Activated CD8-positive, alpha-beta memory T cell treated with anti-CD3 and anti-CD28 coated beads for 1 hour (primary cell): ENCODE measurements at regions not wholly inside any gene's neighbourhood (a gene's known extent, or its start where the extent isn't known, plus 50 kb on each side); places are given as distances from the start of the nearest gene placed in this dataset.

Experiments
- DNase-seq, 2 donors: peaks; one replicate each; pipeline ENCODE4 v3.0.0-alpha.2; 2020; ENCODE audit warnings: low read depth in 1 of 2; ENCODE audit errors: extremely low read depth in 1 of 2

- DNase-seq = no peak
Measured at GRCh38 chr14:97413966-97414717, 617.0 kb downstream of the VRK1 start.

- no peak for DNase-seq
Measured at GRCh38 chr14:97414718-97415098, 617.5 kb downstream of the VRK1 start.

- DNase-seq = no peak
Measured at GRCh38 chr14:97415907-97416306, 618.7 kb downstream of the VRK1 start.

- no peak for DNase-seq
Measured at GRCh38 chr14:97416550-97416949, 619.4 kb downstream of the VRK1 start.

- no peak for DNase-seq
Measured at GRCh38 chr14:97417331-97417730, 620.1 kb downstream of the VRK1 start.

- DNase-seq = no peak
Measured at GRCh38 chr14:97420211-97420610, 623.0 kb downstream of the VRK1 start.

GRCh38 chr14:97426776-97427175, 629.6 kb downstream of the VRK1 start:
- DNase-seq = no peak

GRCh38 chr14:97428808-97429440, 631.7 kb downstream of the VRK1 start:
- DNase-seq = no peak

- DNase-seq = no peak
Measured at GRCh38 chr14:97432586-97432985, 635.4 kb downstream of the VRK1 start.

GRCh38 chr14:97441740-97442362, 644.7 kb downstream of the VRK1 start:
- DNase-seq = no peak

GRCh38 chr14:97442363-97442762, 645.2 kb downstream of the VRK1 start:
- DNase-seq = no peak

GRCh38 chr14:97443412-97443811, 646.2 kb downstream of the VRK1 start:
- DNase-seq = no peak

- DNase-seq = no peak
Measured at GRCh38 chr14:97444248-97444647, 647.1 kb downstream of the VRK1 start.

GRCh38 chr14:97445367-97445766, 648.2 kb downstream of the VRK1 start:
- DNase-seq = no peak

GRCh38 chr14:97446087-97446486, 648.9 kb downstream of the VRK1 start:
- DNase-seq = no peak

GRCh38 chr14:97452314-97452713, 655.1 kb downstream of the VRK1 start:
- DNase-seq = no peak

GRCh38 chr14:97453991-97454390, 656.8 kb downstream of the VRK1 start:
- DNase-seq = no peak

- no peak for DNase-seq
Measured at GRCh38 chr14:97456462-97456861, 659.3 kb downstream of the VRK1 start.

GRCh38 chr14:97456958-97457357, 659.8 kb downstream of the VRK1 start:
- peak in 1 of 2 donors; percentile 33 for DNase-seq

GRCh38 chr14:97457575-97458085, 660.4 kb downstream of the VRK1 start:
- no peak for DNase-seq

- no peak for DNase-seq
Measured at GRCh38 chr14:97458255-97458654, 661.1 kb downstream of the VRK1 start.
